ENCODE measurements at regions not wholly inside any gene's neighbourhood (a gene's known extent, or its start where the extent isn't known, plus 50 kb on each side); places are given as distances from the start of the nearest gene placed in this dataset.
A peak's percentile ranks its signal among the peaks of the same experiment; 100 is the strongest.
"Not testable (repeated sequence)": the region's sequence is repeated elsewhere in the genome, so short reads cannot be mapped to it uniquely, and the experiment has no call there.

- ChIA-PET CTCF (interaction anchor here (0.6 kb wide), 1 partner anchor 364 kb away, joined by 3 read pairs; no protein-coding TSS in a partner anchor), POLR2A (ENCODE audit: low non-redundant PET) (no interaction called here)
- H3K27ac ChIP-seq, result no peak overlapping the region
- no peak for DNase-seq (ENCODE audit: low spot score)
- no peak for TF ChIP-seq CTCF (conservative IDR thresholded peaks at IDR 0.05; ENCODE audit: low read depth)
Measured at GRCh38 chr12:75631831-75632230, 120.4 kb upstream of the KRR1 start.

GRCh38 chr12:75630091-75630490 is 118.7 kb upstream of the KRR1 start:
- no peak for TF ChIP-seq CTCF (conservative IDR thresholded peaks at IDR 0.05; ENCODE audit: low read depth)
- no peak for DNase-seq (ENCODE audit: low spot score)
- H3K27ac ChIP-seq, result no peak overlapping the region
- ChIA-PET POLR2A (ENCODE audit: low non-redundant PET) (no interaction called here), CTCF (interaction anchor here (0.5 kb wide), 1 partner anchor 397 kb away, joined by 4 read pairs; no protein-coding TSS in a partner anchor)

- no peak for DNase-seq (ENCODE audit: low spot score)
- no peak for TF ChIP-seq CTCF (conservative IDR thresholded peaks at IDR 0.05; ENCODE audit: low read depth)
- CTCF ChIA-PET, result no interaction called here
- no peak overlapping the region for H3K27ac ChIP-seq
- POLR2A ChIA-PET (ENCODE audit: low non-redundant PET), result interaction anchor here (1.0 kb wide), 1 partner anchor 28 kb away, joined by 3 read pairs; no protein-coding TSS in a partner anchor
Measured at GRCh38 chr12:75628916-75629315, 117.5 kb upstream of the KRR1 start.

- no peak for DNase-seq (ENCODE audit: low spot score)
- no peak for TF ChIP-seq CTCF (conservative IDR thresholded peaks at IDR 0.05; ENCODE audit: low read depth)
- POLR2A ChIA-PET (ENCODE audit: low non-redundant PET), result interaction anchor here (1.0 kb wide), 1 partner anchor 28 kb away, joined by 3 read pairs; no protein-coding TSS in a partner anchor
- CTCF ChIA-PET, result interaction anchor here (0.7 kb wide), 1 partner anchor 20 kb away, joined by 5 read pairs; no protein-coding TSS in a partner anchor
- no peak overlapping the region for H3K27ac ChIP-seq
Measured at GRCh38 chr12:75628511-75628910, 117.1 kb upstream of the KRR1 start.

GRCh38 chr12:75623631-75624154 is 112.3 kb upstream of the KRR1 start:
- POLR2A ChIA-PET (ENCODE audit: low non-redundant PET), result no interaction called here
- no peak overlapping the region; the same call in 1 of the 2 replicates for H3K27ac ChIP-seq
- peak; percentile 42 for TF ChIP-seq CTCF (conservative IDR thresholded peaks at IDR 0.05; ENCODE audit: low read depth)
- DNase-seq (ENCODE audit: low spot score), result peak; percentile 78
- CTCF ChIA-PET, result interaction anchor here (0.6 to 1.3 kb wide), 7 partner anchors 14 to 832 kb away, joined by 3 to 9 read pairs (median 3); no protein-coding TSS in a partner anchor

GRCh38 chr12:75622492-75622891 is 111.1 kb upstream of the KRR1 start:
- no peak for TF ChIP-seq CTCF (conservative IDR thresholded peaks at IDR 0.05; ENCODE audit: low read depth)
- H3K27ac ChIP-seq, result no peak overlapping the region
- ChIA-PET POLR2A (ENCODE audit: low non-redundant PET) (no interaction called here), CTCF (interaction anchor here (0.7 to 1.2 kb wide), 3 partner anchors 398 to 834 kb away, joined by 3 to 4 read pairs (median 4); no protein-coding TSS in a partner anchor)
- DNase-seq (ENCODE audit: low spot score), result no peak

GRCh38 chr12:75614396-75614795 is 103.0 kb upstream of the KRR1 start:
- CTCF ChIA-PET, result interaction anchor here (0.7 kb wide), 1 partner anchor 169 kb away, joined by 4 read pairs; no protein-coding TSS in a partner anchor
- H3K27ac ChIP-seq; POLR2A ChIA-PET (ENCODE audit: low non-redundant PET); DNase-seq (ENCODE audit: low spot score): not testable (repeated sequence)

Measured in RWPE1 (cell line).